HCT116 (cell line): ENCODE measurements at regions not wholly inside any gene's neighbourhood (a gene's known extent, or its start where the extent isn't known, plus 50 kb on each side); places are given as distances from the start of the nearest gene placed in this dataset.

Source experiments
- ATAC-seq: fragments of 200-7000 bp; cut with Tn5 transposase; 2 replicates; pipeline ENCODE4 v1.9.1; 2020; ENCODE audit warnings: mild to moderate bottlenecking, moderate library complexity
- BruUV-seq: library from RNA; stranded (reverse); fragments of 400-500 nt; replicated peaks from 2 replicates; lab custom pipeline; 2021; lab: Mats Ljungman, UMichigan
- CTCF ChIA-PET: fragments of 300-600 bp; sonication (Branson Sonifier 250); formaldehyde crosslinking; loops from one replicate; lab custom pipeline; 2021; ENCODE audit warnings: antibody characterized with exemption; lab: Charles Lee
- POLR2A ChIA-PET: fragments of 300-600, 350-600 bp; sonication (Branson Sonifier 250); formaldehyde crosslinking; loops from one replicate; lab custom pipeline; 2021; ENCODE audit warnings: antibody characterized with exemption; lab: Charles Lee
- RAD21 ChIA-PET, 2 experiments: fragments of 300-600 bp; sonication (Branson Sonifier 250); formaldehyde crosslinking; loops; one replicate each; lab custom pipeline; 2023; ENCODE audit warnings: low total read pairs in 2 of 2; ENCODE audit not compliant: uncharacterized antibody in 2 of 2, unreplicated experiment in 2 of 2, low non-redundant PET in 1 of 2; lab: Charles Lee
- DNase-seq: peaks from one replicate; pipeline ENCODE4 v3.0.0-alpha.2; 2010; ENCODE audit warnings: low read depth, low spot score
- H2AFZ ChIP-seq: fragments of 200-600 bp; shearing (Covaris generic), sonication (generic); 2 replicates; pipeline ENCODE4 v1.6.1; 2017; ENCODE audit warnings: low read depth, mixed run types, mixed read lengths, antibody characterized with exemption, low read length; ENCODE audit not compliant: poor library complexity, severe bottlenecking
- H3K27ac ChIP-seq: 2 replicates; pipeline ENCODE4 v1.5.1; 2012; ENCODE audit warnings: low read depth, low read length
- H3K27me3 ChIP-seq: fragments of 200-600 bp; sonication (generic); 2 replicates; pipeline ENCODE4 v1.6.1; 2016; ENCODE audit warnings: mixed run types, low read length, mixed read lengths; ENCODE audit not compliant: insufficient read depth
- H3K36me3 ChIP-seq, 2 experiments: fragments of 200-500 bp in 1 of 2; fragments of 200-600 bp in 1 of 2; sonication (Bioruptor generic) in 1 of 2; sonication (generic) in 1 of 2; 2 replicates each; pipeline versions ENCODE4 v1.5.1 to v1.6.1; 2014 to 2016; ENCODE audit warnings: low read length in 2 of 2, inconsistent platforms in 1 of 2, mixed read lengths in 1 of 2, mixed run types in 1 of 2; ENCODE audit not compliant: insufficient read depth in 2 of 2, control insufficient read depth in 1 of 2
- H3K4me1 ChIP-seq, 2 experiments: fragments of 200-600 bp in 1 of 2; sonication (generic) in 1 of 2; 2 replicates each; pipeline versions ENCODE4 v1.5.1 to v1.6.1; 2012 to 2017; ENCODE audit warnings: low read length in 2 of 2, inconsistent platforms in 1 of 2, mild to moderate bottlenecking in 1 of 2, mixed read lengths in 1 of 2, mixed run types in 1 of 2, moderate library complexity in 1 of 2; ENCODE audit not compliant: insufficient read depth in 2 of 2, control insufficient read depth in 1 of 2
- H3K4me2 ChIP-seq: fragments of 200-600 bp; sonication (generic); 2 replicates; pipeline ENCODE4 v1.6.1; 2017; ENCODE audit warnings: mixed run types, low read length, mixed read lengths
- H3K4me3 ChIP-seq, 2 experiments: fragments of 200-600 bp in 1 of 2; sonication (generic) in 1 of 2; replicated peaks in 1 of 2; 2 replicates each; pipeline ENCODE4 v1.5.1; 2011 to 2016; ENCODE audit warnings: low read length in 2 of 2, control low read depth in 1 of 2, low read depth in 1 of 2, mild to moderate bottlenecking in 1 of 2, mixed read lengths in 1 of 2, mixed run types in 1 of 2
- H3K79me2 ChIP-seq: fragments of 200-600 bp; sonication (generic); 2 replicates; pipeline ENCODE4 v1.6.1; 2017; ENCODE audit warnings: mild to moderate bottlenecking, mixed run types, low read length, moderate library complexity, mixed read lengths; ENCODE audit not compliant: insufficient read depth
- H3K9ac ChIP-seq: fragments of 200-600 bp; sonication (generic); 2 replicates; pipeline ENCODE4 v1.6.1; 2016; ENCODE audit warnings: low read length, mixed read lengths
- H3K9me2 ChIP-seq: fragments of 200-600 bp; sonication (generic), shearing (Covaris generic); 2 replicates; pipeline ENCODE4 v1.6.1; 2017; ENCODE audit warnings: mixed run types, mild to moderate bottlenecking, moderate library complexity; ENCODE audit not compliant: insufficient read depth
- H3K9me3 ChIP-seq, 2 experiments: fragments of 200-500 bp in 1 of 2; fragments of 200-600 bp in 1 of 2; sonication (Bioruptor generic) in 1 of 2; sonication (generic) in 1 of 2; 2 replicates each; pipeline ENCODE4 v1.6.1; 2014 to 2017; ENCODE audit warnings: low read length in 2 of 2, mixed read lengths in 2 of 2, inconsistent platforms in 1 of 2, low read depth in 1 of 2, mild to moderate bottlenecking in 1 of 2, mixed run types in 1 of 2, moderate library complexity in 1 of 2; ENCODE audit not compliant: control insufficient read depth in 1 of 2, insufficient read depth in 1 of 2
- H4K20me1 ChIP-seq: fragments of 200-600 bp; sonication (generic), shearing (Covaris generic); 2 replicates; pipeline ENCODE4 v1.6.1; 2017; ENCODE audit warnings: mixed run types, mild to moderate bottlenecking, moderate library complexity; ENCODE audit not compliant: insufficient read depth
- CBX3 ChIP-seq: IDR thresholded peaks from 2 replicates; pipeline ENCODE4 v1.6.1; 2012; ENCODE audit warnings: low read depth
- CEBPB ChIP-seq: IDR thresholded peaks from 2 replicates; pipeline ENCODE4 v1.6.1; 2012; ENCODE audit warnings: low read depth
- EGR1 ChIP-seq: IDR thresholded peaks from 2 replicates; pipeline ENCODE4 v1.6.1; 2012; ENCODE audit warnings: low read depth
- ELF1 ChIP-seq: IDR thresholded peaks from 2 replicates; pipeline ENCODE4 v1.6.1; 2012; ENCODE audit warnings: low read depth, borderline replicate concordance
- EZH2phosphoT487 ChIP-seq: fragments of 200-600 bp; IDR thresholded peaks from 2 replicates; pipeline ENCODE4 v1.6.1; 2018; ENCODE audit warnings: antibody characterized with exemption, borderline replicate concordance
- MAX ChIP-seq: IDR thresholded peaks from 2 replicates; pipeline ENCODE4 v1.6.1; 2012
- POLR2A ChIP-seq: IDR thresholded peaks from 2 replicates; pipeline ENCODE4 v1.7.0; 2011; ENCODE audit warnings: borderline replicate concordance; ENCODE audit not compliant: insufficient read depth, insufficient read length; ENCODE audit errors: extremely low read depth
- POLR2AphosphoS5 ChIP-seq: IDR thresholded peaks from 2 replicates; pipeline ENCODE4 v1.6.1; 2011; ENCODE audit warnings: mild to moderate bottlenecking, low read depth, low read length, moderate library complexity
- RAD21 ChIP-seq: IDR thresholded peaks from 2 replicates; pipeline ENCODE4 v1.6.1; 2012; ENCODE audit warnings: low read depth, mild to moderate bottlenecking
- REST ChIP-seq: IDR thresholded peaks from 2 replicates; pipeline ENCODE4 v1.6.1; 2012; ENCODE audit warnings: low read depth
- SIN3A ChIP-seq: IDR thresholded peaks from 2 replicates; pipeline ENCODE4 v1.6.1; 2012; ENCODE audit warnings: low read depth
- SP1 ChIP-seq: IDR thresholded peaks from 2 replicates; pipeline ENCODE4 v1.6.1; 2012; ENCODE audit warnings: low read depth
- SRF ChIP-seq: IDR thresholded peaks from 2 replicates; pipeline ENCODE4 v1.6.1; 2012; ENCODE audit warnings: low read depth
- TCF7L2 ChIP-seq: IDR thresholded peaks from 2 replicates; pipeline ENCODE4 v1.7.0; 2011; ENCODE audit warnings: borderline replicate concordance, inconsistent platforms; ENCODE audit not compliant: insufficient read depth, insufficient read length; ENCODE audit errors: extremely low read depth
- ZFX ChIP-seq: fragments of 450-650 bp; IDR thresholded peaks from 2 replicates; pipeline ENCODE4 v1.6.1; 2017
- ZNF274 ChIP-seq: fragments of 200-500 bp; sonication (Bioruptor generic); IDR thresholded peaks from 2 replicates; pipeline ENCODE4 v1.6.1; 2014; ENCODE audit warnings: mild to moderate bottlenecking, low read depth, low read length, inconsistent platforms
- intact Hi-C: fragments of 100-400 bp; cut with micrococcal nuclease; formaldehyde crosslinking; loops from 2 replicates; pipeline ENCODE4 v1.10.0; 2022
- TF ChIP-seq, protein P1 (sequence below), 3 experiments: fragments of 200-600 bp in 1 of 3; sonication (generic) in 1 of 3; IDR thresholded peaks in 2 of 3; conservative IDR thresholded peaks in 1 of 3; 2 replicates each; pipeline ENCODE4 v1.5.1; 2012 to 2017; ENCODE audit warnings: low read depth in 2 of 3, low read length in 2 of 3, antibody characterized with exemption in 1 of 3, borderline replicate concordance in 1 of 3, control low read depth in 1 of 3, mild to moderate bottlenecking in 1 of 3, mixed read lengths in 1 of 3, mixed run types in 1 of 3, moderate library complexity in 1 of 3; ENCODE audit not compliant: insufficient read depth in 1 of 3
- TF ChIP-seq, protein P2 (sequence below): IDR thresholded peaks from 2 replicates; pipeline ENCODE4 v1.6.1; 2012

DNA sequence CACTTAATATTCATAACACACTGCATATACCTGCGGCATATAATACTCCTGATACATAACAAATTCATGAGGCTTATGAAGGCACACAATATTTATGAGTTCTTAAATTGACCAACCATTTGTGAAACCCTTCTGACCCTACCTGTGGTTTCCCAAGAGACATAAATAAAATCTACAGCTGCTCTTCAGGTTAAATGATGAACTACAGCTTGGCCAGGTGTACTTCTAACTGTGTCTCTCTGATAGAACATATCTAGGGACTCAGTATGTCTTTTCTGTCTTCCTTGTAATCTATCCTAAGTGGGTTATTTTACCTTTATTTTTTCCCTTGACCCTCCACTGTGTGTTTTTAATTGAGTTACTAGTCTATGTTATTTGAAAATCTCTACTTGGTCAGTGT is 189.9 kb upstream of the UFM1 start:
- Histone ChIP-seq H3K27ac (no peak overlapping the region), H3K4me2 (no peak overlapping the region), H4K20me1 (no peaks in the 10 kb centered on the region), H3K9me3 (peaks cover 10 to 14% of the 10 kb centered on the region in 2 experiments; a peak in 3 of 4 replicates), H3K27me3 (no peaks in the 10 kb centered on the region), H3K9ac (no peak overlapping the region), H3K4me3 (no peak overlapping the region), H3K36me3 (no peaks in the 10 kb centered on the region), H2AFZ (no peak overlapping the region), H3K4me1 (no peaks in the 10 kb centered on the region), H3K9me2 (no peaks in the 10 kb centered on the region), H3K79me2 (no peaks in the 10 kb centered on the region)
- ChIA-PET CTCF (no interaction called here), POLR2A (no interaction called here), RAD21 (no interaction called here)
- no peak for DNase-seq
- intact Hi-C loops: no loop called here
- ATAC-seq: no peak
- no TSS peak for BruUV-seq
- TF ChIP-seq EZH2phosphoT487 (no peak), SIN3A (no peak), ZFX (no peak), RAD21 (no peak), POLR2AphosphoS5 (no peak), EGR1 (no peak), CEBPB (no peak), POLR2A (no peak), CBX3 (no peak), TCF7L2 (no peak), ZNF274 (no peak), REST (no peak), ELF1 (no peak), SRF (no peak), MAX (no peak), SP1 (no peak)
- TF ChIP-seq, protein P1, sequence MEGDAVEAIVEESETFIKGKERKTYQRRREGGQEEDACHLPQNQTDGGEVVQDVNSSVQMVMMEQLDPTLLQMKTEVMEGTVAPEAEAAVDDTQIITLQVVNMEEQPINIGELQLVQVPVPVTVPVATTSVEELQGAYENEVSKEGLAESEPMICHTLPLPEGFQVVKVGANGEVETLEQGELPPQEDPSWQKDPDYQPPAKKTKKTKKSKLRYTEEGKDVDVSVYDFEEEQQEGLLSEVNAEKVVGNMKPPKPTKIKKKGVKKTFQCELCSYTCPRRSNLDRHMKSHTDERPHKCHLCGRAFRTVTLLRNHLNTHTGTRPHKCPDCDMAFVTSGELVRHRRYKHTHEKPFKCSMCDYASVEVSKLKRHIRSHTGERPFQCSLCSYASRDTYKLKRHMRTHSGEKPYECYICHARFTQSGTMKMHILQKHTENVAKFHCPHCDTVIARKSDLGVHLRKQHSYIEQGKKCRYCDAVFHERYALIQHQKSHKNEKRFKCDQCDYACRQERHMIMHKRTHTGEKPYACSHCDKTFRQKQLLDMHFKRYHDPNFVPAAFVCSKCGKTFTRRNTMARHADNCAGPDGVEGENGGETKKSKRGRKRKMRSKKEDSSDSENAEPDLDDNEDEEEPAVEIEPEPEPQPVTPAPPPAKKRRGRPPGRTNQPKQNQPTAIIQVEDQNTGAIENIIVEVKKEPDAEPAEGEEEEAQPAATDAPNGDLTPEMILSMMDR (IDR thresholded peaks at IDR 0.05 in 2 of 3, conservative IDR thresholded peaks at IDR 0.05 in 1 of 3; ENCODE audit: borderline replicate concordance in 1 of 3, insufficient read depth in 1 of 3, low read depth in 2 of 3, low read length in 2 of 3): no peak
- TF ChIP-seq, protein P2, sequence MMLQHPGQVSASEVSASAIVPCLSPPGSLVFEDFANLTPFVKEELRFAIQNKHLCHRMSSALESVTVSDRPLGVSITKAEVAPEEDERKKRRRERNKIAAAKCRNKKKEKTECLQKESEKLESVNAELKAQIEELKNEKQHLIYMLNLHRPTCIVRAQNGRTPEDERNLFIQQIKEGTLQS: no peak
